Lower leg skin (tissue), 4 donors: ENCODE measurements at regions not wholly inside any gene's neighbourhood (a gene's known extent, or its start where the extent isn't known, plus 50 kb on each side); places are given as distances from the start of the nearest gene placed in this dataset.
"Not testable (repeated sequence)": the region's sequence is repeated elsewhere in the genome, so short reads cannot be mapped to it uniquely, and the experiment has no call there.

Source experiments
- DNase-seq, 2 donors: peaks; one replicate each; pipeline ENCODE4 v3.0.0-alpha.2; 2019; ENCODE audit warnings: low spot score in 2 of 2
- H3K4me3 ChIP-seq: fragments of 200-600 bp; sonication (generic); 2 replicates; pipeline ENCODE4 v1.5.1; 2017; ENCODE audit warnings: mild to moderate bottlenecking, low read depth; ENCODE audit not compliant: poor library complexity, severe bottlenecking
- CTCF ChIP-seq, 3 donors: fragments of 450-650 bp; IDR thresholded peaks; one replicate each; pipeline ENCODE4 v1.5.1; 2016; ENCODE audit warnings: antibody characterized with exemption in 3 of 3, mild to moderate bottlenecking in 3 of 3, moderate library complexity in 2 of 3
- POLR2A ChIP-seq, 2 donors: fragments of 450-650 bp; IDR thresholded peaks; one replicate each; pipeline ENCODE4 v1.6.1; 2016 to 2017; ENCODE audit warnings: antibody characterized with exemption in 2 of 2, mild to moderate bottlenecking in 1 of 2, moderate library complexity in 1 of 2
- WGBS, 2 donors: methylation state at CpG; one replicate each; pipeline ENCODE4 v1.1.5; 2018; 5-methylcytosine and 5-hydroxymethylcytosine counted together
- intact Hi-C: fragments of 100-400 bp; cut with DNase I; formaldehyde crosslinking; loops from one replicate; pipeline ENCODE4 v1.15.0; 2023; ENCODE audit warnings: low total_unique reads

- TF ChIP-seq CTCF (IDR thresholded peaks at IDR 0.05) (no peak), POLR2A (IDR thresholded peaks at IDR 0.05) (no peak)
- no peak for DNase-seq
- H3K4me3 ChIP-seq: no peak overlapping the region
- intact Hi-C loops: no loop called here
Observed at GRCh38 chr3:164417955-164418354, 660.3 kb downstream of the SI start.

- no peak overlapping the region for H3K4me3 ChIP-seq
- intact Hi-C loops: no loop called here
- DNase-seq: no peak
- no peak for TF ChIP-seq POLR2A (IDR thresholded peaks at IDR 0.05)
- TF ChIP-seq CTCF (IDR thresholded peaks at IDR 0.05): no peak
- WGBS, 2 donors: 64 to 67% methylated on average over 3 of the region's 3 CpGs
Observed at GRCh38 chr3:164416491-164417222, 661.6 kb downstream of the SI start.

- WGBS, 2 donors: 85 to 90% methylated on average over 1 of the region's 1 CpG
- intact Hi-C loops: no loop called here
- TF ChIP-seq CTCF (IDR thresholded peaks at IDR 0.05): no peak
- no peak for TF ChIP-seq POLR2A (IDR thresholded peaks at IDR 0.05)
Observed at GRCh38 chr3:164408326-164408725, 670.0 kb downstream of the SI start.

GRCh38 chr3:164407111-164407510, 671.2 kb downstream of the SI start:
- TF ChIP-seq POLR2A (IDR thresholded peaks at IDR 0.05) (no peak), CTCF (IDR thresholded peaks at IDR 0.05) (no peak)
- no peak overlapping the region for H3K4me3 ChIP-seq
- intact Hi-C loops: no loop called here
- WGBS, 2 donors: 59% methylated on average over 3 of the region's 3 CpGs
- DNase-seq: no peak

More at GRCh38 chr3:164408326-164408725, 670.0 kb downstream of the SI start:
- no peak for DNase-seq
- H3K4me3 ChIP-seq: no peak overlapping the region

GRCh38 chr3:164406281-164406680, 672.0 kb downstream of the SI start:
- no peak overlapping the region for H3K4me3 ChIP-seq
- TF ChIP-seq CTCF (IDR thresholded peaks at IDR 0.05) (no peak), POLR2A (IDR thresholded peaks at IDR 0.05) (no peak)
- WGBS, 2 donors: 70 to 83% methylated on average over 3 of the region's 3 CpGs
- intact Hi-C loops: no loop called here
- DNase-seq: no peak

GRCh38 chr3:164401923-164402322, 676.4 kb downstream of the SI start:
- intact Hi-C loops: no loop called here
- WGBS, 2 donors: 88 to 94% methylated on average over 22 to 25 of the region's 30 CpGs
- TF ChIP-seq CTCF (IDR thresholded peaks at IDR 0.05) (no peak), POLR2A (IDR thresholded peaks at IDR 0.05) (no peak)
- DNase-seq: no peak
- no peak overlapping the region for H3K4me3 ChIP-seq

- DNase-seq, H3K4me3 ChIP-seq, intact Hi-C loops: not testable (repeated sequence)
- 83 to 93% methylated on average over 6 to 7 of the region's 7 CpGs for WGBS, 2 donors
Observed at GRCh38 chr3:164401440-164401839, 676.9 kb downstream of the SI start.
